ENCODE measurements at regions not wholly inside any gene's neighbourhood (a gene's known extent, or its start where the extent isn't known, plus 50 kb on each side); places are given as distances from the start of the nearest gene placed in this dataset.

DNA sequence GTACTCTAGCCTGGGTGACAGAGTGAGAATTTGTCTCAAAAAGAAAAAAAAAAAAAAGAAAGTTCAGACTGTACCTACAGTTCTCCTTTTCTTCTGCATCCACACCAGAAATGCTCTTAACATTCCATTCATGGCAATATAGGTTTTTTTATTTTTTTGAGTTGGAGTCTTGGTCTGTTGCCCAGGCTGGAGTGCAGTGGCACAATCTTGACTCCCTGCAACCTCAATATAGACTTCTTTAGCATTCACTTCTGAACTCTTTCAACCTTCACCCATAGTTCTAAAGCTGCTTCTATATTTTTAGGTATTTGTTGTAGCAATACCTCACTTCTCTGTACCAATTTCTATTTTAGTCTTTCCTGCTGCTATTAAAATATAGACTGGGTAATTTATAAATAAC, 1095.7 kb downstream of the FLRT2 start:
- Mint-ChIP-seq H3K9me3 (peaks cover 3% of the 10 kb centered on the region), H3K4me1 (ENCODE audit: low read depth) (peaks cover 21% of the 10 kb centered on the region), H3K27me3 (ENCODE audit: insufficient read depth) (0 out of 2 replicates have a peak, but pooled peaks cover 2% of the 10 kb centered on the region), H3K4me3 (no peak overlapping the region), H3K27ac (no peak overlapping the region), H3K36me3 (ENCODE audit: low read depth) (peaks cover 3% of the 10 kb centered on the region; the same call in 1 of the 2 replicates)
- peak; percentile 8 for DNase-seq
- TF ChIP-seq, protein P1, sequence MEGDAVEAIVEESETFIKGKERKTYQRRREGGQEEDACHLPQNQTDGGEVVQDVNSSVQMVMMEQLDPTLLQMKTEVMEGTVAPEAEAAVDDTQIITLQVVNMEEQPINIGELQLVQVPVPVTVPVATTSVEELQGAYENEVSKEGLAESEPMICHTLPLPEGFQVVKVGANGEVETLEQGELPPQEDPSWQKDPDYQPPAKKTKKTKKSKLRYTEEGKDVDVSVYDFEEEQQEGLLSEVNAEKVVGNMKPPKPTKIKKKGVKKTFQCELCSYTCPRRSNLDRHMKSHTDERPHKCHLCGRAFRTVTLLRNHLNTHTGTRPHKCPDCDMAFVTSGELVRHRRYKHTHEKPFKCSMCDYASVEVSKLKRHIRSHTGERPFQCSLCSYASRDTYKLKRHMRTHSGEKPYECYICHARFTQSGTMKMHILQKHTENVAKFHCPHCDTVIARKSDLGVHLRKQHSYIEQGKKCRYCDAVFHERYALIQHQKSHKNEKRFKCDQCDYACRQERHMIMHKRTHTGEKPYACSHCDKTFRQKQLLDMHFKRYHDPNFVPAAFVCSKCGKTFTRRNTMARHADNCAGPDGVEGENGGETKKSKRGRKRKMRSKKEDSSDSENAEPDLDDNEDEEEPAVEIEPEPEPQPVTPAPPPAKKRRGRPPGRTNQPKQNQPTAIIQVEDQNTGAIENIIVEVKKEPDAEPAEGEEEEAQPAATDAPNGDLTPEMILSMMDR (IDR thresholded peaks at IDR 0.05): no peak

DNA sequence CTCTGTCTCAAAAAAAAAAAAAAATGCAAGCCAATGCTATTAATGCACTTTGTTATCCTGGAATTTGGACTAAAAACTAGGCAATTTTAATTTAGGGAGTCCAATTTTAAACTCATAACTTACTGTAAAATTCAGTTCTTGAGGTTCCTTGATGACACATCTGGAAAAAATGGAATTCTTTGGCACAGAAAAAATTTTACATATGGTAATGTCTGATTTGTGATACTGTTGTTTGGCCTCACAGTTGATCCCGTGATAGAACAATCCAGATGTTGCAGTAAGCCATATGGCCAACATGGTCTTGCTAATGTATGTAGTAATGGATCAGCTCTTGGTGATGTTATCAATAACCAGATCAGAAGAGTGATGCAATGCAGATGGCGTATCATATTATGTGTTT, 1089.8 kb downstream of the FLRT2 start:
- no peak for DNase-seq
- no peak overlapping the region for H3K4me3 Mint-ChIP-seq
- no peaks in the 10 kb centered on the region for H3K36me3 Mint-ChIP-seq (ENCODE audit: low read depth)
- no peak overlapping the region for H3K27ac Mint-ChIP-seq
- no peaks in the 10 kb centered on the region for H3K9me3 Mint-ChIP-seq
- TF ChIP-seq, protein P1 (IDR thresholded peaks at IDR 0.05): no peak
- H3K27me3 Mint-ChIP-seq (ENCODE audit: insufficient read depth): 0 out of 2 replicates have a peak, but pooled peaks cover 2% of the 10 kb centered on the region
- H3K4me1 Mint-ChIP-seq (ENCODE audit: low read depth): peaks cover 5% of the 10 kb centered on the region; the same call in 1 of the 2 replicates

DNA sequence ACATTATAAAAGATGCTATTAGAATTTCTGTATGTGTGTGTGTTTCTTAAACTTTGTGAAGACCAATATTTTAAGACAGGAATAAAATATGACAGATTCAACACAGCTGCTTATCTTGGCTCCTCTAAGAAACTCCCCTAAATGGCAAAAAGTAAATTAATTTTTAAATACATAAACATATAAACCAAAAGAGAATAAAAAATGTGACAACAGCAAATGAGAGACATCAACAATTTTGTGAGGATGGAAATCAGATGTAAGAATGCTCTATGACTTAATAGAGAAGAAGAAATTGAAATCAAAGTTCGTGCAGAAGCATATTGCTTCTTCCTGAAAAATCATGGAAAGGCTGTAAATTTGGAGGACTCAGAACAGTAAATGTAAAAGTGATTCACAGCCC, 1083.8 kb downstream of the FLRT2 start:
- TF ChIP-seq, protein P1 (IDR thresholded peaks at IDR 0.05): no peak
- H3K36me3 Mint-ChIP-seq (ENCODE audit: low read depth): no peaks in the 10 kb centered on the region
- H3K4me1 Mint-ChIP-seq (ENCODE audit: low read depth): no peaks in the 10 kb centered on the region; the same call in 1 of the 2 replicates
- no peak overlapping the region for H3K27ac Mint-ChIP-seq
- no peak for DNase-seq
- H3K9me3 Mint-ChIP-seq: no peaks in the 10 kb centered on the region; the same call in 1 of the 2 replicates
- no peaks in the 10 kb centered on the region for H3K27me3 Mint-ChIP-seq (ENCODE audit: insufficient read depth)
- no peak overlapping the region for H3K4me3 Mint-ChIP-seq

DNA sequence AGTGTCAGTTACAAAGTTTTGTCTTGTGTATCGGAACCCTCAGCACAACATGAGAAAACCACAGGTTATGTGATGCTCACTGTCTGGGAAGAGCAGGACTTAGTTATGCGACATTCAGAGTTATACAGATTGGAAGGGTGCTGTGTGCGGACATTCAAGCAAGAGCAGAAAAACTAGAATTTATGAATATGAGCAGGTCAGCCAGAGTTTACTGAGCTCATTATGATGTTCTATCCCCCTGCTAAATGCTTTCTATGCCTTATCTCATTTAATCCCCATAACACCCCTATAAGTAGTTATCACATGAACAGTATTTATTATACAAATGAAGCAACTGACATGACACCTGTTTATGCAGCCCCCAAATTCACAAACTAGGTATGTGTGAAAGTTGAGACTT, 1083.2 kb downstream of the FLRT2 start:
- DNase-seq: no peak
- Mint-ChIP-seq H3K9me3 (no peaks in the 10 kb centered on the region; the same call in 1 of the 2 replicates), H3K4me3 (no peak overlapping the region), H3K36me3 (ENCODE audit: low read depth) (no peaks in the 10 kb centered on the region), H3K4me1 (ENCODE audit: low read depth) (no peaks in the 10 kb centered on the region; the same call in 1 of the 2 replicates), H3K27ac (no peak overlapping the region), H3K27me3 (ENCODE audit: insufficient read depth) (no peaks in the 10 kb centered on the region)
- TF ChIP-seq, protein P1 (IDR thresholded peaks at IDR 0.05): no peak

DNA sequence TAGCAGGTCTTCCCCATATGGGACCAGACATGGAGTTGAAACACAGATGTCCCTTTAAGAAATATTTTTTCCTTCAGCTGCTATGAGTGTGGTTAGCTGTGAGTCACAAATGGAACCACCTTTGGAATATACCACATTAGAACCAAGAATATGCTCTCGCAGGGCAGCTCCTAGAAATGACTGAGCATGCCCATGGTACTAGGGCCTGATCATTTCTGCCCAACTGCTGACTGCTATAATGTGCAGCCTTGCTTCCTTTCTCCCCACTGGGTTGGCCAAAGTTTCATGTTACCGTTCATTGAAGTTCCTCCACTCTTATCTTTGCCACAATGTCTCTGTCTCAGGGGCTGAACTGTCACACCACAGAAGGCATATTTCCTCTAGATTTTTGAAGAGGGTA, 1074.6 kb downstream of the FLRT2 start:
- DNase-seq: peak; percentile 18

More for the DNA sequence above, 1074.6 kb downstream of the FLRT2 start:
- Mint-ChIP-seq H3K36me3 (ENCODE audit: low read depth) (no peaks in the 10 kb centered on the region), H3K27me3 (ENCODE audit: insufficient read depth) (no peaks in the 10 kb centered on the region), H3K4me1 (ENCODE audit: low read depth) (peaks cover 6% of the 10 kb centered on the region), H3K4me3 (no peak overlapping the region), H3K27ac (no peak overlapping the region), H3K9me3 (no peaks in the 10 kb centered on the region; the same call in 1 of the 2 replicates)
- TF ChIP-seq, protein P1 (IDR thresholded peaks at IDR 0.05): no peak
